Naive thymus-derived CD4-positive, alpha-beta T cell (primary cell): ENCODE measurements at regions not wholly inside any gene's neighbourhood (a gene's known extent, or its start where the extent isn't known, plus 50 kb on each side); places are given as distances from the start of the nearest gene placed in this dataset.
"Not testable (repeated sequence)": the region's sequence is repeated elsewhere in the genome, so short reads cannot be mapped to it uniquely, and the experiment has no call there.

Experiments used
- ATAC-seq: fragments of 150-1000 bp; cut with Tn5 transposase; 2 replicates; pipeline ENCODE4 v1.10.0; 2021; ENCODE audit warnings: mild to moderate bottlenecking, moderate library complexity
- CTCF ChIA-PET: fragments of 350-600 bp; sonication (Branson Sonifier 250); formaldehyde crosslinking; loops from one replicate; lab custom pipeline; 2021; ENCODE audit warnings: antibody characterized with exemption; lab: Charles Lee
- POLR2A ChIA-PET: fragments of 350-600 bp; sonication (Branson Sonifier 250); formaldehyde crosslinking; loops from one replicate; lab custom pipeline; 2021; ENCODE audit warnings: antibody characterized with exemption, inconsistent platforms; lab: Charles Lee
- DNase-seq, 9 donors: peaks; one replicate each; pipeline versions ENCODE4 v3.0.0 to v3.0.0-alpha.2; 2020 to 2022; ENCODE audit warnings: mixed read lengths in 1 of 9
- H3K27ac ChIP-seq: one replicate; pipeline ENCODE4 v1.7.0; 2013; ENCODE audit warnings: mild to moderate bottlenecking, low read depth, low read length, moderate library complexity
- H3K27me3 ChIP-seq, 2 donors: one replicate each; pipeline ENCODE4 v1.7.0; 2013; ENCODE audit warnings: low read length in 2 of 2, mild to moderate bottlenecking in 2 of 2, moderate library complexity in 2 of 2; ENCODE audit not compliant: control insufficient read depth in 2 of 2, insufficient read depth in 2 of 2
- H3K36me3 ChIP-seq, 3 experiments: 1 replicate in 2 of 3; 2 replicates in 1 of 3; pipeline ENCODE4 v1.7.0; 2013; ENCODE audit warnings: low read length in 3 of 3, mild to moderate bottlenecking in 3 of 3, moderate library complexity in 1 of 3; ENCODE audit not compliant: insufficient read depth in 3 of 3, control insufficient read depth in 2 of 3
- H3K4me1 ChIP-seq, 2 donors: one replicate each; pipeline ENCODE4 v1.7.0; 2013; ENCODE audit warnings: low read length in 2 of 2, mild to moderate bottlenecking in 2 of 2, moderate library complexity in 1 of 2; ENCODE audit not compliant: control insufficient read depth in 2 of 2, insufficient read depth in 2 of 2
- H3K4me3 ChIP-seq: 2 replicates; pipeline ENCODE4 v1.7.0; 2013; ENCODE audit warnings: mild to moderate bottlenecking, low read length
- H3K9me3 ChIP-seq, 3 experiments: 1 replicate in 2 of 3; 2 replicates in 1 of 3; pipeline ENCODE4 v1.7.0; 2013; ENCODE audit warnings: low read length in 3 of 3; ENCODE audit not compliant: control insufficient read depth in 2 of 3
- H3K27ac Mint-ChIP-seq, 9 donors: one replicate each; pipeline ENCODE4 v1.8.0; 2020 to 2022; ENCODE audit warnings: mixed read lengths in 9 of 9, mild to moderate bottlenecking in 8 of 9, moderate library complexity in 5 of 9, inconsistent platforms in 2 of 9
- H3K27me3 Mint-ChIP-seq, 5 donors: one replicate each; pipeline ENCODE4 v1.8.0; 2021 to 2022; ENCODE audit warnings: mixed read lengths in 5 of 5, mild to moderate bottlenecking in 1 of 5
- H3K36me3 Mint-ChIP-seq, 5 donors: one replicate each; pipeline ENCODE4 v1.8.0; 2020 to 2022; ENCODE audit warnings: mixed read lengths in 5 of 5, mild to moderate bottlenecking in 3 of 5, inconsistent platforms in 1 of 5
- H3K4me1 Mint-ChIP-seq, 7 donors: one replicate each; pipeline ENCODE4 v1.8.0; 2020 to 2022; ENCODE audit warnings: mixed read lengths in 7 of 7, mild to moderate bottlenecking in 3 of 7, inconsistent platforms in 1 of 7
- H3K4me3 Mint-ChIP-seq, 10 donors: one replicate each; pipeline ENCODE4 v1.8.0; 2020 to 2022; ENCODE audit warnings: mild to moderate bottlenecking in 10 of 10, mixed read lengths in 10 of 10, moderate library complexity in 6 of 10, inconsistent platforms in 2 of 10
- H3K9me3 Mint-ChIP-seq, 11 donors: one replicate each; pipeline ENCODE4 v1.8.0; 2020 to 2022; ENCODE audit warnings: mixed read lengths in 11 of 11, mild to moderate bottlenecking in 4 of 11, inconsistent platforms in 1 of 11, moderate library complexity in 1 of 11
- intact Hi-C, 2 donors: fragments of 100-400 bp; cut with micrococcal nuclease; formaldehyde crosslinking; loops; one replicate each; pipeline ENCODE4 v1.15.1; 2023

- no peaks in the 10 kb centered on the region for H3K36me3 Mint-ChIP-seq
- no peaks in the 10 kb centered on the region for H3K36me3 ChIP-seq
- H3K9me3 ChIP-seq = no peaks in the 10 kb centered on the region
- no peak overlapping the region for H3K27ac ChIP-seq
- ChIA-PET CTCF (no interaction called here), POLR2A (no interaction called here)
- intact Hi-C loops = no loop called here
- H3K9me3 Mint-ChIP-seq = peaks cover 0 to 8% (median 2%) of the 10 kb centered on the region in 11 donors
- no peaks in the 10 kb centered on the region for H3K4me1 ChIP-seq
- DNase-seq (no peak), ATAC-seq (no peak)
- H3K27ac Mint-ChIP-seq = no peak overlapping the region
- H3K4me3 Mint-ChIP-seq = no peak overlapping the region
- no peak overlapping the region for H3K4me3 ChIP-seq
- no peaks in the 10 kb centered on the region for H3K27me3 ChIP-seq
- H3K27me3 Mint-ChIP-seq = no peaks in the 10 kb centered on the region
- no peaks in the 10 kb centered on the region for H3K4me1 Mint-ChIP-seq
Measured at GRCh38 chr10:53534428-53534827, 761.8 kb upstream of the MBL2 start.

- intact Hi-C loops = no loop called here
- no peaks in the 10 kb centered on the region for H3K27me3 ChIP-seq
- no peak overlapping the region for H3K27ac Mint-ChIP-seq
- H3K9me3 ChIP-seq = no peaks in the 10 kb centered on the region
- H3K27me3 Mint-ChIP-seq = no peaks in the 10 kb centered on the region
- peaks cover 0 to 9% (median 2%) of the 10 kb centered on the region in 11 donors for H3K9me3 Mint-ChIP-seq
- DNase-seq (no peak), ATAC-seq (no peak)
- no peaks in the 10 kb centered on the region for H3K36me3 Mint-ChIP-seq
- no peaks in the 10 kb centered on the region for H3K4me1 Mint-ChIP-seq
- POLR2A ChIA-PET = interaction anchor here (0.6 kb wide), 1 partner anchor 10 kb away, joined by 9 read pairs; no protein-coding TSS in a partner anchor
- H3K36me3 ChIP-seq = no peaks in the 10 kb centered on the region
- H3K27ac ChIP-seq = no peak overlapping the region
- H3K4me3 ChIP-seq = no peak overlapping the region
- no peaks in the 10 kb centered on the region for H3K4me1 ChIP-seq
- H3K4me3 Mint-ChIP-seq = no peak overlapping the region
- CTCF ChIA-PET = no interaction called here
Measured at GRCh38 chr10:53528974-53529373, 756.4 kb upstream of the MBL2 start.

GRCh38 chr10:53521046-53521445, 748.5 kb upstream of the MBL2 start:
- POLR2A ChIA-PET = no interaction called here
- DNase-seq (no peak), ATAC-seq (no peak)
- H3K9me3 Mint-ChIP-seq = peaks cover 0 to 19% (median 6%) of the 10 kb centered on the region in 11 donors
- H3K27ac ChIP-seq = no peak overlapping the region
- H3K4me3 Mint-ChIP-seq = no peak overlapping the region
- no peaks in the 10 kb centered on the region for H3K36me3 Mint-ChIP-seq
- H3K4me1 Mint-ChIP-seq = no peaks in the 10 kb centered on the region
- H3K4me3 ChIP-seq = no peak overlapping the region
- H3K9me3 ChIP-seq = no peaks in the 10 kb centered on the region
- H3K27ac Mint-ChIP-seq = no peak overlapping the region
- H3K27me3 Mint-ChIP-seq = no peaks in the 10 kb centered on the region
- no peaks in the 10 kb centered on the region for H3K36me3 ChIP-seq
- no peaks in the 10 kb centered on the region for H3K27me3 ChIP-seq
- H3K4me1 ChIP-seq = no peaks in the 10 kb centered on the region
- CTCF ChIA-PET = no interaction called here
- intact Hi-C loops = no loop called here

- no peaks in the 10 kb centered on the region for H3K27me3 ChIP-seq
- no peaks in the 10 kb centered on the region for H3K36me3 Mint-ChIP-seq
- no peaks in the 10 kb centered on the region for H3K36me3 ChIP-seq
- no peaks in the 10 kb centered on the region for H3K4me1 ChIP-seq
- H3K9me3 ChIP-seq = no peaks in the 10 kb centered on the region
- no peaks in the 10 kb centered on the region for H3K27me3 Mint-ChIP-seq
- H3K27ac Mint-ChIP-seq = no peak overlapping the region
- H3K4me3 Mint-ChIP-seq = no peak overlapping the region
- H3K4me3 ChIP-seq = no peak overlapping the region
- ATAC-seq = no peak
- intact Hi-C loops = no loop called here
- H3K4me1 Mint-ChIP-seq = no peaks in the 10 kb centered on the region
- no peak overlapping the region for H3K27ac ChIP-seq
- no peak for DNase-seq
- peaks cover 2 to 17% (median 6%) of the 10 kb centered on the region in 11 donors for H3K9me3 Mint-ChIP-seq
- POLR2A ChIA-PET = no interaction called here
- CTCF ChIA-PET = no interaction called here
Measured at GRCh38 chr10:53508197-53508596, 735.6 kb upstream of the MBL2 start.

GRCh38 chr10:53504492-53504891, 731.9 kb upstream of the MBL2 start:
- intact Hi-C loops, H3K27me3 ChIP-seq, CTCF ChIA-PET, H3K27me3 Mint-ChIP-seq, H3K36me3 ChIP-seq, H3K27ac Mint-ChIP-seq, H3K4me1 Mint-ChIP-seq, H3K9me3 ChIP-seq, POLR2A ChIA-PET, DNase-seq, ATAC-seq, H3K4me3 ChIP-seq, H3K4me1 ChIP-seq, H3K4me3 Mint-ChIP-seq, H3K36me3 Mint-ChIP-seq, H3K27ac ChIP-seq: not testable (repeated sequence)
- H3K9me3 Mint-ChIP-seq = peaks cover 0 to 29% (median 8%) of the 10 kb centered on the region in 11 donors

GRCh38 chr10:53491774-53492173, 719.2 kb upstream of the MBL2 start:
- ChIA-PET CTCF (no interaction called here), POLR2A (no interaction called here)
- DNase-seq (no peak), ATAC-seq (no peak)
- H3K27me3 ChIP-seq = no peaks in the 10 kb centered on the region
- no peaks in the 10 kb centered on the region for H3K36me3 ChIP-seq
- no peak overlapping the region for H3K4me3 ChIP-seq
- Mint-ChIP-seq H3K36me3 (no peaks in the 10 kb centered on the region), H3K4me3 (no peak overlapping the region), H3K27me3 (no peaks in the 10 kb centered on the region), H3K27ac (no peak overlapping the region), H3K9me3 (peaks cover 5 to 25% (median 11%) of the 10 kb centered on the region in 11 donors), H3K4me1 (no peaks in the 10 kb centered on the region)
- intact Hi-C loops = no loop called here
- H3K27ac ChIP-seq = no peak overlapping the region
- no peaks in the 10 kb centered on the region for H3K4me1 ChIP-seq
- no peaks in the 10 kb centered on the region for H3K9me3 ChIP-seq

GRCh38 chr10:53490553-53490952, 718.0 kb upstream of the MBL2 start:
- ChIA-PET CTCF (no interaction called here), POLR2A (no interaction called here)
- no peaks in the 10 kb centered on the region for H3K36me3 ChIP-seq
- no peak for ATAC-seq
- Mint-ChIP-seq H3K4me3 (no peak overlapping the region), H3K36me3 (no peaks in the 10 kb centered on the region), H3K4me1 (no peaks in the 10 kb centered on the region), H3K27me3 (no peaks in the 10 kb centered on the region), H3K27ac (no peak overlapping the region), H3K9me3 (peaks cover 5 to 36% (median 19%) of the 10 kb centered on the region in 11 donors)
- no peaks in the 10 kb centered on the region for H3K9me3 ChIP-seq
- H3K27me3 ChIP-seq = no peaks in the 10 kb centered on the region
- H3K27ac ChIP-seq = no peak overlapping the region
- H3K4me1 ChIP-seq = no peaks in the 10 kb centered on the region
- H3K4me3 ChIP-seq = no peak overlapping the region
- no peak for DNase-seq
- intact Hi-C loops = no loop called here
